ENCODE measurements at regions not wholly inside any gene's neighbourhood (a gene's known extent, or its start where the extent isn't known, plus 50 kb on each side); places are given as distances from the start of the nearest gene placed in this dataset.

GRCh38 chr7:16034353-16034752, 347.9 kb upstream of the MEOX2 start:
- H3K4me3 ChIP-seq (replicated peaks in 1 of 3), result no peak overlapping the region
- WGBS, 2 donors, result 88 to 100% methylated on average over 2 of the region's 2 CpGs
- H3K9me3 ChIP-seq, result no peaks in the 10 kb centered on the region
- intact Hi-C loops (cut with DNase I), result no loop called here
- H3K4me1 ChIP-seq, result no peaks in the 10 kb centered on the region
- TF ChIP-seq CTCF (IDR thresholded peaks at IDR 0.05) (no peak), POLR2A (IDR thresholded peaks at IDR 0.05) (no peak)
- no peaks in the 10 kb centered on the region for H3K27me3 ChIP-seq
- no peak overlapping the region for H3K27ac ChIP-seq
- no peak for DNase-seq
- no peaks in the 10 kb centered on the region for H3K36me3 ChIP-seq

- TF ChIP-seq CTCF (IDR thresholded peaks at IDR 0.05) (no peak), POLR2A (IDR thresholded peaks at IDR 0.05) (no peak)
- H3K27me3 ChIP-seq, result no peaks in the 10 kb centered on the region
- intact Hi-C loops (cut with DNase I), result no loop called here
- no peak overlapping the region for H3K27ac ChIP-seq
- no peaks in the 10 kb centered on the region for H3K36me3 ChIP-seq
- WGBS, 2 donors, result 80 to 82% methylated on average over 2 of the region's 2 CpGs
- H3K9me3 ChIP-seq, result no peaks in the 10 kb centered on the region
- no peak overlapping the region for H3K4me3 ChIP-seq (replicated peaks in 1 of 3)
- no peaks in the 10 kb centered on the region for H3K4me1 ChIP-seq
- DNase-seq, result no peak
These were observed 346.8 kb upstream of the MEOX2 start for GRCh38 chr7:16033233-16033632.

GRCh38 chr7:16028636-16029035, 342.2 kb upstream of the MEOX2 start:
- no peaks in the 10 kb centered on the region for H3K4me1 ChIP-seq
- H3K4me3 ChIP-seq (replicated peaks in 1 of 3), result no peak overlapping the region
- WGBS, 2 donors, result 80 to 91% methylated on average over 5 of the region's 5 CpGs
- TF ChIP-seq POLR2A (IDR thresholded peaks at IDR 0.05), result no peak
- H3K9me3 ChIP-seq, result no peaks in the 10 kb centered on the region
- no peak overlapping the region for H3K27ac ChIP-seq
- no peak for DNase-seq
- H3K36me3 ChIP-seq, result no peaks in the 10 kb centered on the region
- no peaks in the 10 kb centered on the region for H3K27me3 ChIP-seq
- intact Hi-C loops (cut with DNase I), result no loop called here

- H3K27ac ChIP-seq, result no peak overlapping the region
- DNase-seq, result no peak
- TF ChIP-seq POLR2A (IDR thresholded peaks at IDR 0.05), result no peak
- TF ChIP-seq CTCF (IDR thresholded peaks at IDR 0.05), result no peak
- no peaks in the 10 kb centered on the region for H3K27me3 ChIP-seq
- no peaks in the 10 kb centered on the region for H3K36me3 ChIP-seq
- H3K9me3 ChIP-seq, result no peaks in the 10 kb centered on the region
- H3K4me3 ChIP-seq (replicated peaks in 1 of 3), result no peak overlapping the region
- WGBS, 2 donors, result 64 to 82% methylated on average over 2 of the region's 2 CpGs
- intact Hi-C loops (cut with DNase I), result no loop called here
- no peaks in the 10 kb centered on the region for H3K4me1 ChIP-seq
These were observed 341.6 kb upstream of the MEOX2 start for GRCh38 chr7:16028103-16028502.

GRCh38 chr7:16027396-16027795, 340.9 kb upstream of the MEOX2 start:
- intact Hi-C loops (cut with DNase I), result no loop called here
- no peaks in the 10 kb centered on the region for H3K9me3 ChIP-seq
- WGBS, 2 donors, result 76 to 82% methylated on average over 2 of the region's 2 CpGs
- no peak overlapping the region for H3K4me3 ChIP-seq (replicated peaks in 1 of 3)
- H3K4me1 ChIP-seq, result no peaks in the 10 kb centered on the region
- H3K27ac ChIP-seq, result no peak overlapping the region
- no peaks in the 10 kb centered on the region for H3K27me3 ChIP-seq
- TF ChIP-seq POLR2A (IDR thresholded peaks at IDR 0.05), result no peak
- TF ChIP-seq CTCF (IDR thresholded peaks at IDR 0.05), result no peak
- H3K36me3 ChIP-seq, result no peaks in the 10 kb centered on the region
- no peak for DNase-seq

Measured in thyroid gland (tissue), 4 donors.